Smooth muscle cell (in vitro differentiated cells): ENCODE measurements at regions not wholly inside any gene's neighbourhood (a gene's known extent, or its start where the extent isn't known, plus 50 kb on each side); places are given as distances from the start of the nearest gene placed in this dataset.

Source experiments
- DNase-seq: peaks from one replicate; lab custom pipeline; 2025; ENCODE audit not compliant: unreplicated experiment; lab: John Stamatoyannopoulos, UW
- H2AFZ ChIP-seq: fragments of 200-600 bp; sonication (generic); 2 replicates; pipeline ENCODE4 v1.6.0; 2016; ENCODE audit warnings: antibody characterized with exemption, low read depth, mild to moderate bottlenecking
- H3F3A ChIP-seq: fragments of 200-600 bp; sonication (generic); 2 replicates; pipeline ENCODE4 v1.6.0; 2017; ENCODE audit warnings: antibody characterized with exemption, low read depth
- H3K27ac ChIP-seq: fragments of 200-600 bp; sonication (generic); 2 replicates; pipeline ENCODE4 v1.5.1; 2016; ENCODE audit warnings: low read depth, mild to moderate bottlenecking
- H3K27me3 ChIP-seq: fragments of 200-600 bp; sonication (generic); 2 replicates; pipeline ENCODE4 v1.6.1; 2016; ENCODE audit warnings: low read depth, mild to moderate bottlenecking
- H3K36me3 ChIP-seq: fragments of 200-600 bp; sonication (generic); 2 replicates; pipeline ENCODE4 v1.5.1; 2016; ENCODE audit warnings: low read depth
- H3K4me1 ChIP-seq: fragments of 200-600 bp; sonication (generic); 2 replicates; pipeline ENCODE4 v1.5.1; 2016; ENCODE audit warnings: low read depth
- H3K4me2 ChIP-seq: fragments of 200-600 bp; sonication (generic); 2 replicates; pipeline ENCODE4 v1.6.0; 2016; ENCODE audit warnings: mild to moderate bottlenecking
- H3K4me3 ChIP-seq: fragments of 200-600 bp; sonication (generic); 2 replicates; pipeline ENCODE4 v1.5.1; 2016; ENCODE audit warnings: mild to moderate bottlenecking
- H3K79me2 ChIP-seq: fragments of 200-600 bp; sonication (generic); 2 replicates; pipeline ENCODE4 v1.6.0; 2016; ENCODE audit warnings: low read depth, mild to moderate bottlenecking
- H3K9ac ChIP-seq: fragments of 200-600 bp; sonication (generic); 2 replicates; pipeline ENCODE4 v1.6.0; 2016; ENCODE audit warnings: low read depth
- H3K9me3 ChIP-seq: fragments of 200-600 bp; sonication (generic); replicated peaks from 2 replicates; pipeline ENCODE4 v1.5.1; 2016; ENCODE audit warnings: low read depth
- H4K20me1 ChIP-seq: fragments of 200-600 bp; sonication (generic); 2 replicates; pipeline ENCODE4 v1.6.0; 2016; ENCODE audit warnings: low read depth
- WGBS: methylation state at CpG from one replicate; pipeline ENCODE4 v1.1.7; 2016; ENCODE audit warnings: low lambda C conversion rate; 5-methylcytosine and 5-hydroxymethylcytosine counted together
- TF ChIP-seq, protein P1 (sequence below): fragments of 200-600 bp; sonication (generic); IDR thresholded peaks from 2 replicates; pipeline ENCODE4 v1.5.1; 2017; ENCODE audit warnings: borderline replicate concordance, mild to moderate bottlenecking, antibody characterized with exemption; ENCODE audit not compliant: insufficient read depth, poor library complexity, severe bottlenecking

DNA sequence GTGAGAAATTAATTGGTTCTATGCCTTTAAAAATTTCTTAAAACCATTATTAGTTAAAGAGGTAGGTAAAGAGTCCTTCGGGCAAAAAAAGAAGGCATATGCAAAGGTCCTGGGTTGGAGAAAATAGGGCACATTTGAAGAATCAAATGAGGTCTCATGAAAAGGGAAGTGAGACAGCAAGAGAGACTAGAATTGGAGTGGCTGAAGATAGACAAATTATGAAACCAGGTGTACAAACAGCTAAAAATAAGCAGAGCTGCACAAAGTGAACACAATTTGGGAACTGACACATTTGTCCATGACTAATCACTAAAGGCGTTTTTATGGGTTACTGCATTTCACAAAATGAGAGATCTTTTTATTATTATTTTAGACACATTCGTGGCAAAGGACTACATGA lies 581.2 kb downstream of the PYDC2 start:
- H3K9me3 ChIP-seq = no peaks in the 10 kb centered on the region
- TF ChIP-seq, protein P1, sequence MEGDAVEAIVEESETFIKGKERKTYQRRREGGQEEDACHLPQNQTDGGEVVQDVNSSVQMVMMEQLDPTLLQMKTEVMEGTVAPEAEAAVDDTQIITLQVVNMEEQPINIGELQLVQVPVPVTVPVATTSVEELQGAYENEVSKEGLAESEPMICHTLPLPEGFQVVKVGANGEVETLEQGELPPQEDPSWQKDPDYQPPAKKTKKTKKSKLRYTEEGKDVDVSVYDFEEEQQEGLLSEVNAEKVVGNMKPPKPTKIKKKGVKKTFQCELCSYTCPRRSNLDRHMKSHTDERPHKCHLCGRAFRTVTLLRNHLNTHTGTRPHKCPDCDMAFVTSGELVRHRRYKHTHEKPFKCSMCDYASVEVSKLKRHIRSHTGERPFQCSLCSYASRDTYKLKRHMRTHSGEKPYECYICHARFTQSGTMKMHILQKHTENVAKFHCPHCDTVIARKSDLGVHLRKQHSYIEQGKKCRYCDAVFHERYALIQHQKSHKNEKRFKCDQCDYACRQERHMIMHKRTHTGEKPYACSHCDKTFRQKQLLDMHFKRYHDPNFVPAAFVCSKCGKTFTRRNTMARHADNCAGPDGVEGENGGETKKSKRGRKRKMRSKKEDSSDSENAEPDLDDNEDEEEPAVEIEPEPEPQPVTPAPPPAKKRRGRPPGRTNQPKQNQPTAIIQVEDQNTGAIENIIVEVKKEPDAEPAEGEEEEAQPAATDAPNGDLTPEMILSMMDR = no peak

DNA sequence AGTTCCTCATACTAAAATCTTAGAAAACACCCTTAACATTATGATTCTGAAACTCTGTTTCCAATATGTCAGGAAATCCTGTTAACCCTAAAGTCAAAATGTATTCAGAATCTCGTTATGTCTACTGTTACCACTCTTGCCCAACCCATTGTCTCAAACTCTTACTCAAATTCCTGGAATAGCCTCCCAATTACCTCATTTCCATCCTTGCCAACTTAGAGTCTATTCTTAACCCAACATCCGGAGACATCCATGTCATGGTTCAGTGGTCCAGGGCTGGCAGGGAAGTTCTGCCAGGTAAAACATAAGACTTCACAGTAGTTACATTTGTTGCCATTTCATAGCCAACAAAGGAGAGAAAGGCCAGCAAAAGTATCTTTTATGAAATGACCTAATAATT lies 593.9 kb downstream of the PYDC2 start:
- DNase-seq = no peak
- H3F3A ChIP-seq = no peaks in the 10 kb centered on the region
- peaks cover 27% of the 10 kb centered on the region for H3K4me1 ChIP-seq
- H2AFZ ChIP-seq = no peak overlapping the region
- H3K9me3 ChIP-seq = no peaks in the 10 kb centered on the region
- no peak overlapping the region for H3K27ac ChIP-seq
- TF ChIP-seq, protein P1 = no peak
- H3K27me3 ChIP-seq = no peaks in the 10 kb centered on the region
- H3K79me2 ChIP-seq = no peaks in the 10 kb centered on the region
- 88% methylated on average over 2 of the region's 2 CpGs for WGBS
- H3K36me3 ChIP-seq = no peaks in the 10 kb centered on the region
- no peaks in the 10 kb centered on the region for H4K20me1 ChIP-seq
- H3K4me3 ChIP-seq = no peak overlapping the region
- no peak overlapping the region for H3K4me2 ChIP-seq
- H3K9ac ChIP-seq = no peak overlapping the region

More for the DNA sequence above, 581.2 kb downstream of the PYDC2 start:
- Histone ChIP-seq H3K27ac (no peak overlapping the region), H3K27me3 (no peaks in the 10 kb centered on the region), H4K20me1 (no peaks in the 10 kb centered on the region), H3K4me2 (no peak overlapping the region), H3F3A (no peaks in the 10 kb centered on the region), H3K4me3 (no peak overlapping the region), H3K79me2 (no peaks in the 10 kb centered on the region), H3K36me3 (no peaks in the 10 kb centered on the region), H3K9ac (no peak overlapping the region), H3K4me1 (no peaks in the 10 kb centered on the region), H2AFZ (no peak overlapping the region)
- 91% methylated on average over 3 of the region's 3 CpGs for WGBS
- DNase-seq = no peak

DNA sequence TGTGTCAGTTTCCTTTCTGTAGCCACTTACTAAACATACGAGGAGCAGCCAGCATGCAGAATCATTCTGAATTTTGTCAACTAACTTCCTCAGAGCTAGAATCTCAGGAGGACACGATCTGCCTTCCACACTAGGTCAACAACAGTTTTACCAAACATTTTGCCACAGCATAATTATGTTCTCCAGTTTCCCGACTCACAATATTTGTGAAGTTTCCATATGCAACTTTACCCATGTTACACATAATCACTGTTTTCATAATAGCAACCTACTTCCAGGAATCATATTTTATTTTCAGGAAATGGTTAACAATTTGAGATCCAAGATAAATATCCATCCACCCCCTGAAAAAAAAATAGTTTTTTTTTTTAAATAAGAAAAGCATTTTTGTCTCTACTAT lies 595.0 kb downstream of the PYDC2 start:
- Histone ChIP-seq H4K20me1 (no peaks in the 10 kb centered on the region), H3K27ac (no peak overlapping the region), H3F3A (no peaks in the 10 kb centered on the region), H2AFZ (no peak overlapping the region), H3K79me2 (no peaks in the 10 kb centered on the region), H3K36me3 (no peaks in the 10 kb centered on the region), H3K9me3 (no peaks in the 10 kb centered on the region), H3K9ac (no peak overlapping the region), H3K4me2 (no peak overlapping the region), H3K4me3 (no peak overlapping the region), H3K4me1 (peaks cover 37% of the 10 kb centered on the region), H3K27me3 (no peaks in the 10 kb centered on the region)
- DNase-seq = no peak
- WGBS = 79% methylated on average over 3 of the region's 3 CpGs
- TF ChIP-seq, protein P1 = no peak

DNA sequence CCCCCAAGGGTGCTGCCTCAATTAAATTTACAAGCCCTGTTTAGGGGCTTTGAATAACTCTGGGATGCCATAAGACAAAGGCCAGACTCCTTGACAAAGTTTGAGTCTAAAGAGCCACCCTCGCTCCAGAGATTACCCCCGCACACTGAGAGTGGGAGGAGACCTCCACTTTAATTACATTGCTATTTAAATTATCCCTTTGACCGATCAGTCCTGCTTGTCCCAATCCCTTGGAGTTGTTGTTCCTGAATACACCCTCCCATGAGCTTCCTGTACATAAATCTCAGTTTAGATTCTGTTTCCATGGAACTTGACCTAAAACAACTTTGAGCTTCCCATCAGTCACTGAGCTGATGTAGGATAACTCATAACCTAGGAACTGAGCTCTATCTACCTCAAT lies 596.3 kb downstream of the PYDC2 start:
- Histone ChIP-seq H3F3A (no peaks in the 10 kb centered on the region), H3K36me3 (no peaks in the 10 kb centered on the region), H3K4me1 (peaks cover 37% of the 10 kb centered on the region), H3K79me2 (no peaks in the 10 kb centered on the region), H2AFZ (no peak overlapping the region), H3K9ac (no peak overlapping the region), H4K20me1 (no peaks in the 10 kb centered on the region), H3K4me3 (no peak overlapping the region), H3K27ac (no peak overlapping the region), H3K27me3 (no peaks in the 10 kb centered on the region), H3K4me2 (no peak overlapping the region), H3K9me3 (no peaks in the 10 kb centered on the region)
- DNase-seq = no peak
- TF ChIP-seq, protein P1 = no peak
- WGBS = 87% methylated on average over 3 of the region's 3 CpGs
